OCI-LY7 (cell line): ENCODE measurements at regions not wholly inside any gene's neighbourhood (a gene's known extent, or its start where the extent isn't known, plus 50 kb on each side); places are given as distances from the start of the nearest gene placed in this dataset.

ENCODE experiments used
- BruUV-seq: library from RNA; stranded (reverse); fragments of 400-500 nt; replicated peaks from 2 replicates; lab custom pipeline; 2021; lab: Mats Ljungman, UMichigan
- CTCF ChIA-PET: fragments of 300-600 bp; sonication (Branson Sonifier 250); formaldehyde crosslinking; loops from one replicate; lab custom pipeline; 2022; ENCODE audit warnings: antibody characterized with exemption; ENCODE audit not compliant: unreplicated experiment; lab: Charles Lee
- POLR2A ChIA-PET: fragments of 300-600 bp; sonication (Branson Sonifier 250); formaldehyde crosslinking; loops from one replicate; lab custom pipeline; 2022; ENCODE audit warnings: antibody characterized with exemption; lab: Charles Lee
- DNase-seq: peaks from one replicate; pipeline ENCODE4 v3.0.0-alpha.2; 2015; ENCODE audit warnings: low spot score
- H2AFZ ChIP-seq: fragments of 200-600 bp; sonication (generic), shearing (Covaris generic); 2 replicates; pipeline ENCODE4 v1.6.1; 2014; ENCODE audit warnings: mild to moderate bottlenecking, antibody characterized with exemption, low read length, moderate library complexity
- H3K27ac ChIP-seq: fragments of 200-600 bp; sonication (generic); 2 replicates; pipeline ENCODE4 v1.5.1; 2014; ENCODE audit warnings: mixed run types, low read depth, mild to moderate bottlenecking, moderate library complexity, low read length, inconsistent platforms; ENCODE audit not compliant: poor library complexity, severe bottlenecking
- H3K36me3 ChIP-seq: fragments of 200-600 bp; sonication (generic); 2 replicates; pipeline ENCODE4 v1.6.1; 2014; ENCODE audit warnings: mild to moderate bottlenecking, antibody characterized with exemption, low read length, moderate library complexity, mixed read lengths; ENCODE audit not compliant: insufficient read depth
- H3K4me1 ChIP-seq: fragments of 200-600 bp; sonication (generic); 2 replicates; pipeline ENCODE4 v1.5.1; 2014; ENCODE audit warnings: mild to moderate bottlenecking, low read length; ENCODE audit not compliant: insufficient read depth, poor library complexity, severe bottlenecking
- H3K4me2 ChIP-seq: fragments of 200-600 bp; sonication (generic); 2 replicates; pipeline ENCODE4 v1.6.1; 2014; ENCODE audit warnings: mild to moderate bottlenecking, low read length
- H3K4me3 ChIP-seq: fragments of 200-600 bp; sonication (generic); 2 replicates; pipeline ENCODE4 v1.5.1; 2014; ENCODE audit warnings: mild to moderate bottlenecking, low read depth, low read length; ENCODE audit not compliant: poor library complexity, severe bottlenecking
- H3K79me2 ChIP-seq: fragments of 200-600 bp; sonication (generic); 2 replicates; pipeline ENCODE4 v1.6.1; 2016; ENCODE audit warnings: low read depth, mild to moderate bottlenecking, low read length, moderate library complexity, mixed read lengths; ENCODE audit not compliant: insufficient read depth
- H3K9me2 ChIP-seq: fragments of 200-600 bp; sonication (generic); 2 replicates; pipeline ENCODE4 v1.6.1; 2016; ENCODE audit warnings: mild to moderate bottlenecking, low read length, mixed read lengths; ENCODE audit not compliant: insufficient read depth
- H3K9me3 ChIP-seq: fragments of 200-600 bp; sonication (generic); 2 replicates; pipeline ENCODE4 v1.6.1; 2014; ENCODE audit warnings: mild to moderate bottlenecking, mixed run types, low read length, mixed read lengths
- H4K20me1 ChIP-seq: fragments of 200-600 bp; sonication (generic); 2 replicates; pipeline ENCODE4 v1.6.1; 2014; ENCODE audit warnings: mild to moderate bottlenecking, antibody characterized with exemption, low read length, moderate library complexity, mixed read lengths; ENCODE audit not compliant: insufficient read depth
- EZH2phosphoT487 ChIP-seq: fragments of 200-600 bp; sonication (generic); IDR thresholded peaks from 2 replicates; pipeline ENCODE4 v1.6.1; 2018; ENCODE audit warnings: low read depth, borderline replicate concordance, mild to moderate bottlenecking, mixed run types, antibody characterized with exemption, low read length, moderate library complexity, mixed read lengths
- intact Hi-C: fragments of 100-400 bp; cut with micrococcal nuclease; formaldehyde crosslinking; loops from one replicate; pipeline ENCODE4 v1.10.0; 2022; ENCODE audit not compliant: unreplicated experiment
- TF ChIP-seq, protein P1 (sequence below): fragments of 200-600 bp; sonication (generic); conservative IDR thresholded peaks from 2 replicates; pipeline ENCODE4 v1.5.1; 2014; ENCODE audit warnings: mild to moderate bottlenecking, antibody characterized with exemption, low read length, moderate library complexity, mixed read lengths

- H3K4me2 ChIP-seq = no peak overlapping the region
- TF ChIP-seq EZH2phosphoT487 = no peak
- TF ChIP-seq, protein P1, sequence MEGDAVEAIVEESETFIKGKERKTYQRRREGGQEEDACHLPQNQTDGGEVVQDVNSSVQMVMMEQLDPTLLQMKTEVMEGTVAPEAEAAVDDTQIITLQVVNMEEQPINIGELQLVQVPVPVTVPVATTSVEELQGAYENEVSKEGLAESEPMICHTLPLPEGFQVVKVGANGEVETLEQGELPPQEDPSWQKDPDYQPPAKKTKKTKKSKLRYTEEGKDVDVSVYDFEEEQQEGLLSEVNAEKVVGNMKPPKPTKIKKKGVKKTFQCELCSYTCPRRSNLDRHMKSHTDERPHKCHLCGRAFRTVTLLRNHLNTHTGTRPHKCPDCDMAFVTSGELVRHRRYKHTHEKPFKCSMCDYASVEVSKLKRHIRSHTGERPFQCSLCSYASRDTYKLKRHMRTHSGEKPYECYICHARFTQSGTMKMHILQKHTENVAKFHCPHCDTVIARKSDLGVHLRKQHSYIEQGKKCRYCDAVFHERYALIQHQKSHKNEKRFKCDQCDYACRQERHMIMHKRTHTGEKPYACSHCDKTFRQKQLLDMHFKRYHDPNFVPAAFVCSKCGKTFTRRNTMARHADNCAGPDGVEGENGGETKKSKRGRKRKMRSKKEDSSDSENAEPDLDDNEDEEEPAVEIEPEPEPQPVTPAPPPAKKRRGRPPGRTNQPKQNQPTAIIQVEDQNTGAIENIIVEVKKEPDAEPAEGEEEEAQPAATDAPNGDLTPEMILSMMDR = no peak
- no peak for DNase-seq
- no peaks in the 10 kb centered on the region for H3K36me3 ChIP-seq
- no peak overlapping the region for H2AFZ ChIP-seq
- BruUV-seq = no TSS peak
- no peak overlapping the region for H3K4me3 ChIP-seq
- no peaks in the 10 kb centered on the region for H3K9me3 ChIP-seq
- H3K9me2 ChIP-seq = no peaks in the 10 kb centered on the region
- intact Hi-C loops = no loop called here
- H3K79me2 ChIP-seq = no peaks in the 10 kb centered on the region
- no peaks in the 10 kb centered on the region for H3K4me1 ChIP-seq
- POLR2A ChIA-PET = interaction anchor here (0.7 kb wide), 1 partner anchor 279 kb away, joined by 4 read pairs; no protein-coding TSS in a partner anchor
- no peaks in the 10 kb centered on the region for H4K20me1 ChIP-seq
- H3K27ac ChIP-seq = no peak overlapping the region
- CTCF ChIA-PET = no interaction called here
These were observed 179.5 kb downstream of the HNRNPD start for GRCh38 chr4:82194329-82194728.

DNA sequence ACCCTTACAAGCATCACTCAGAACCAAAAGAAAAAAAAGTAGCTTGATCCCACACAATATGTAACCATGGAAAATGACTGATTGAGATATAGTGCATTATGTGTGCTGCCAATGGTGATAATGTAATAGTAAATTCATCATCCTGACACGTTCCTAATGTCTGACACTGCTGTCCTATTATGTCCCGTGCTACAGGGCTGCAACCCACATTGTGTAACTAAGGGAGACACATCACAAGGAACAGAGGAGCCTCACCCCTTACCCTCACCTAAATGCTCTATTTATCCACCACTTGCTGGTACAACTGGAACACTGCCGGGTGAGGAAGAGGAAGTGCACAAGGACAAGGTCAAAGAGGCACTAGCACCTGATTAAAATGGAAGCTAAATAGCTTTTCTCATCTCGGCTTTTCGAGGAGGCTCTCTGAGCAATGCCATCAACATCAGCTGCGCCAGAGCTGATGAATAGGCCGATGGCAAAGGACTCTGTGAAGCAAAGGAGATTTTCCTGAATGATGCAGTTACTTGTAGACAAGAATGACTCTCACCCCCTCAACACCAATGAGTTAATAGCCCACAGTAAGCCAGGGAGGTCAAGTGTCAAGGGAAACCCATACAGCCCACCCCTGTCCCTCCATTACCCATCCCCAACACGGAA lies 181.6 kb downstream of the HNRNPD start:
- no peaks in the 10 kb centered on the region for H3K36me3 ChIP-seq
- H3K79me2 ChIP-seq = no peaks in the 10 kb centered on the region
- no peak overlapping the region for H2AFZ ChIP-seq
- CTCF ChIA-PET = no interaction called here
- no peak for DNase-seq
- TF ChIP-seq, protein P1 = no peak
- no peak for TF ChIP-seq EZH2phosphoT487
- no peaks in the 10 kb centered on the region for H3K4me1 ChIP-seq
- H4K20me1 ChIP-seq = no peaks in the 10 kb centered on the region
- no peak overlapping the region for H3K4me3 ChIP-seq
- H3K4me2 ChIP-seq = no peak overlapping the region
- intact Hi-C loops = no loop called here
- no peaks in the 10 kb centered on the region for H3K9me2 ChIP-seq
- POLR2A ChIA-PET = interaction anchor here (0.7 to 1.0 kb wide), 2 partner anchors 142 to 999 kb away, joined by 3 read pairs; no protein-coding TSS in a partner anchor
- H3K27ac ChIP-seq = no peak overlapping the region
- BruUV-seq = no TSS peak
- H3K9me3 ChIP-seq = no peaks in the 10 kb centered on the region

GRCh38 chr4:82181789-82182188 lies 192.0 kb downstream of the HNRNPD start:
- intact Hi-C loops = loop anchor here (2.0 kb wide), 1 partner anchor 37 kb away; no protein-coding TSS in a partner anchor
- TF ChIP-seq, protein P1 = no peak
- TF ChIP-seq EZH2phosphoT487 = no peak
- Histone ChIP-seq H4K20me1 (no peaks in the 10 kb centered on the region), H3K79me2 (no peaks in the 10 kb centered on the region), H3K4me3 (no peak overlapping the region), H3K9me3 (no peaks in the 10 kb centered on the region), H3K4me2 (no peak overlapping the region), H3K4me1 (no peaks in the 10 kb centered on the region), H3K9me2 (no peaks in the 10 kb centered on the region), H3K27ac (no peak overlapping the region), H2AFZ (no peak overlapping the region), H3K36me3 (no peaks in the 10 kb centered on the region)
- no TSS peak for BruUV-seq
- POLR2A ChIA-PET = no interaction called here
- DNase-seq = no peak
- CTCF ChIA-PET = no interaction called here
